CD14-positive monocyte (primary cell): ENCODE measurements at regions not wholly inside any gene's neighbourhood (a gene's known extent, or its start where the extent isn't known, plus 50 kb on each side); places are given as distances from the start of the nearest gene placed in this dataset.

Source experiments
- DNase-seq, 3 donors: peaks; one replicate each; pipeline ENCODE4 v3.0.0-alpha.2; 2011 to 2022
- H2AFZ ChIP-seq: 2 replicates; pipeline ENCODE4 v1.6.0; 2012; ENCODE audit warnings: mild to moderate bottlenecking, low read depth, low read length, inconsistent platforms; ENCODE audit not compliant: insufficient read depth, poor library complexity, severe bottlenecking
- H3K27ac ChIP-seq, 2 donors: 1 replicate in 1 of 2; 2 replicates in 1 of 2; pipeline ENCODE4 v1.5.1; 2012 to 2013; ENCODE audit warnings: low read length in 2 of 2, control low read depth in 1 of 2, inconsistent platforms in 1 of 2, low read depth in 1 of 2, mild to moderate bottlenecking in 1 of 2
- H3K27me3 ChIP-seq, 2 donors: one replicate each; pipeline versions ENCODE4 v1.6.0 to v1.6.1; 2011 to 2013; ENCODE audit warnings: low read length in 2 of 2; ENCODE audit not compliant: control insufficient read depth in 2 of 2, insufficient read depth in 2 of 2
- H3K36me3 ChIP-seq, 2 donors: replicated peaks in 1 of 2; 1 replicate in 1 of 2; 2 replicates in 1 of 2; pipeline versions ENCODE4 v1.5.1 to v1.6.1; 2012 to 2013; ENCODE audit warnings: low read length in 2 of 2, control low read depth in 1 of 2, inconsistent platforms in 1 of 2, mild to moderate bottlenecking in 1 of 2; ENCODE audit not compliant: insufficient read depth in 2 of 2, control insufficient read depth in 1 of 2
- H3K4me1 ChIP-seq, 2 donors: 1 replicate in 1 of 2; 2 replicates in 1 of 2; pipeline versions ENCODE4 v1.5.1 to v1.6.1; 2012 to 2013; ENCODE audit warnings: low read length in 2 of 2, control low read depth in 1 of 2, inconsistent platforms in 1 of 2, mild to moderate bottlenecking in 1 of 2, moderate library complexity in 1 of 2; ENCODE audit not compliant: insufficient read depth in 2 of 2, control insufficient read depth in 1 of 2
- H3K4me2 ChIP-seq: replicated peaks from 2 replicates; pipeline ENCODE3; 2012; ENCODE audit warnings: low read length, moderate library complexity, mild to moderate bottlenecking; ENCODE audit not compliant: poor library complexity, severe bottlenecking; ENCODE audit errors: extremely low read depth
- H3K4me3 ChIP-seq, 3 experiments: fragments of 200-600 bp in 1 of 3; sonication (generic) in 1 of 3; replicated peaks in 1 of 3; 1 replicate in 2 of 3; 2 replicates in 1 of 3; pipeline ENCODE4 v1.5.1; 2011 to 2013; ENCODE audit warnings: low read length in 3 of 3, mild to moderate bottlenecking in 3 of 3, control low read depth in 2 of 3, low read depth in 2 of 3, inconsistent platforms in 1 of 3, moderate library complexity in 1 of 3
- H3K79me2 ChIP-seq: 2 replicates; pipeline ENCODE4 v1.6.0; 2012; ENCODE audit warnings: mild to moderate bottlenecking, control low read depth, inconsistent platforms, low read length, moderate library complexity; ENCODE audit not compliant: insufficient read depth
- H3K9ac ChIP-seq: 2 replicates; pipeline ENCODE4 v1.6.0; 2017; ENCODE audit warnings: low read length, mild to moderate bottlenecking; ENCODE audit not compliant: insufficient read depth, poor library complexity, severe bottlenecking
- H3K9me3 ChIP-seq, 2 donors: replicated peaks in 1 of 2; 1 replicate in 1 of 2; 2 replicates in 1 of 2; pipeline versions ENCODE4 v1.5.1 to v1.6.1; 2012 to 2013; ENCODE audit warnings: low read length in 2 of 2, control low read depth in 1 of 2; ENCODE audit not compliant: control insufficient read depth in 1 of 2, insufficient read depth in 1 of 2
- H4K20me1 ChIP-seq: 2 replicates; pipeline ENCODE4 v1.6.0; 2012; ENCODE audit warnings: mild to moderate bottlenecking, low read length, control low read depth, moderate library complexity; ENCODE audit not compliant: insufficient read depth
- H3K27ac Mint-ChIP-seq, 7 donors: one replicate each; pipeline ENCODE4 v1.8.0; 2020; ENCODE audit warnings: mild to moderate bottlenecking in 7 of 7, mixed read lengths in 7 of 7, moderate library complexity in 6 of 7, inconsistent platforms in 2 of 7
- H3K27me3 Mint-ChIP-seq, 3 donors: one replicate each; pipeline ENCODE4 v1.8.0; 2021 to 2022; ENCODE audit warnings: low read depth in 3 of 3, mild to moderate bottlenecking in 3 of 3, mixed read lengths in 3 of 3, moderate library complexity in 3 of 3, inconsistent platforms in 1 of 3
- H3K36me3 Mint-ChIP-seq, 2 donors: one replicate each; pipeline ENCODE4 v1.8.0; 2020; ENCODE audit warnings: mixed read lengths in 2 of 2, inconsistent platforms in 1 of 2, mild to moderate bottlenecking in 1 of 2
- H3K4me1 Mint-ChIP-seq: one replicate; pipeline ENCODE4 v1.8.0; 2020; ENCODE audit warnings: mild to moderate bottlenecking, mixed read lengths
- H3K4me3 Mint-ChIP-seq, 2 donors: one replicate each; pipeline ENCODE4 v1.8.0; 2020; ENCODE audit warnings: mild to moderate bottlenecking in 2 of 2, mixed read lengths in 2 of 2, moderate library complexity in 1 of 2
- H3K9me3 Mint-ChIP-seq, 7 donors: one replicate each; pipeline ENCODE4 v1.8.0; 2020 to 2022; ENCODE audit warnings: mixed read lengths in 7 of 7, mild to moderate bottlenecking in 6 of 7, moderate library complexity in 6 of 7, inconsistent platforms in 2 of 7
- CTCF ChIP-seq: fragments of 200-600 bp; IDR thresholded peaks from one replicate; pipeline ENCODE4 v1.8.0; 2022; ENCODE audit warnings: antibody characterized with exemption, mild to moderate bottlenecking
- WGBS: methylation state at CpG from one replicate; pipeline ENCODE4 v1.1.5; 2013; ENCODE audit warnings: missing lambda C conversion rate; ENCODE audit not compliant: insufficient coverage; 5-methylcytosine and 5-hydroxymethylcytosine counted together
- intact Hi-C, 2 donors: fragments of 100-400 bp; cut with micrococcal nuclease; formaldehyde crosslinking; loops; one replicate each; pipeline versions ENCODE4 v1.15.0 to v1.15.1; 2023

- WGBS = no CpG with 5 or more reads among the region's 3 CpGs
- H3K79me2 ChIP-seq = no peaks in the 10 kb centered on the region
These were observed 624.3 kb upstream of the ZEB2 start for GRCh38 chr2:145144131-145144728.

GRCh38 chr2:145141981-145142380 is 622.1 kb upstream of the ZEB2 start:
- Histone ChIP-seq H3K4me1 (peaks cover 9 to 11% of the 10 kb centered on the region in 2 donors), H3K9me3 (no peaks in the 10 kb centered on the region), H3K4me2 (no peak overlapping the region), H2AFZ (no peak overlapping the region), H3K9ac (no peak overlapping the region), H3K36me3 (no peaks in the 10 kb centered on the region), H3K79me2 (no peaks in the 10 kb centered on the region), H3K27ac (no peak overlapping the region), H4K20me1 (no peaks in the 10 kb centered on the region), H3K27me3 (no peaks in the 10 kb centered on the region), H3K4me3 (no peak overlapping the region)
- peak; percentile 61 to 76 (median 75) for DNase-seq
- H3K36me3 Mint-ChIP-seq = no peaks in the 10 kb centered on the region
- peak overlapping the region in 3 of 7 donors; percentile 63 to 70 (median 64) for H3K27ac Mint-ChIP-seq
- peaks cover 0 to 6% (median 2%) of the 10 kb centered on the region in 7 donors for H3K9me3 Mint-ChIP-seq
- peaks cover 13% of the 10 kb centered on the region for H3K4me1 Mint-ChIP-seq
- WGBS = no CpG with 5 or more reads among the region's 2 CpGs
- H3K27me3 Mint-ChIP-seq = peaks cover 0 to 3% (median 0%) of the 10 kb centered on the region in 3 donors
- intact Hi-C loops = no loop called here
- TF ChIP-seq CTCF = no peak
- no peak overlapping the region for H3K4me3 Mint-ChIP-seq

More at GRCh38 chr2:145144131-145144728, 624.3 kb upstream of the ZEB2 start:
- intact Hi-C loops = no loop called here
- H3K9ac ChIP-seq = no peak overlapping the region
- Mint-ChIP-seq H3K4me1 (peaks cover 13% of the 10 kb centered on the region), H3K27ac (no peak overlapping the region), H3K36me3 (no peaks in the 10 kb centered on the region), H3K4me3 (no peak overlapping the region), H3K27me3 (peaks cover 0 to 3% (median 0%) of the 10 kb centered on the region in 3 donors), H3K9me3 (peaks cover 0 to 11% (median 7%) of the 10 kb centered on the region in 7 donors)
- H3K4me1 ChIP-seq = peaks cover 9 to 11% of the 10 kb centered on the region in 2 donors
- no peaks in the 10 kb centered on the region for H3K36me3 ChIP-seq
- H3K4me2 ChIP-seq = no peak overlapping the region
- H2AFZ ChIP-seq = no peak overlapping the region
- H3K9me3 ChIP-seq = peaks cover 0 to 4% of the 10 kb centered on the region in 2 donors
- no peak overlapping the region for H3K4me3 ChIP-seq
- no peaks in the 10 kb centered on the region for H4K20me1 ChIP-seq
- H3K27ac ChIP-seq = no peak overlapping the region
- no peak for DNase-seq
- no peak for TF ChIP-seq CTCF
- H3K27me3 ChIP-seq = no peaks in the 10 kb centered on the region
